GM12864 (cell line): ENCODE measurements at regions not wholly inside any gene's neighbourhood (a gene's known extent, or its start where the extent isn't known, plus 50 kb on each side); places are given as distances from the start of the nearest gene placed in this dataset.

ENCODE experiments used
- DNase-seq: peaks from one replicate; pipeline ENCODE4 v3.0.0-alpha.2; 2011; ENCODE audit warnings: low read depth
- H3K4me3 ChIP-seq: 2 replicates; pipeline ENCODE4 v1.5.1; 2011; ENCODE audit warnings: mild to moderate bottlenecking, low read depth, low read length, control low read depth
- TF ChIP-seq, protein P1 (sequence below): IDR thresholded peaks from 2 replicates; pipeline ENCODE4 v1.5.1; 2011; ENCODE audit warnings: low read depth, mild to moderate bottlenecking, moderate library complexity, low read length, control low read depth, inconsistent platforms; ENCODE audit errors: missing control alignments

DNA sequence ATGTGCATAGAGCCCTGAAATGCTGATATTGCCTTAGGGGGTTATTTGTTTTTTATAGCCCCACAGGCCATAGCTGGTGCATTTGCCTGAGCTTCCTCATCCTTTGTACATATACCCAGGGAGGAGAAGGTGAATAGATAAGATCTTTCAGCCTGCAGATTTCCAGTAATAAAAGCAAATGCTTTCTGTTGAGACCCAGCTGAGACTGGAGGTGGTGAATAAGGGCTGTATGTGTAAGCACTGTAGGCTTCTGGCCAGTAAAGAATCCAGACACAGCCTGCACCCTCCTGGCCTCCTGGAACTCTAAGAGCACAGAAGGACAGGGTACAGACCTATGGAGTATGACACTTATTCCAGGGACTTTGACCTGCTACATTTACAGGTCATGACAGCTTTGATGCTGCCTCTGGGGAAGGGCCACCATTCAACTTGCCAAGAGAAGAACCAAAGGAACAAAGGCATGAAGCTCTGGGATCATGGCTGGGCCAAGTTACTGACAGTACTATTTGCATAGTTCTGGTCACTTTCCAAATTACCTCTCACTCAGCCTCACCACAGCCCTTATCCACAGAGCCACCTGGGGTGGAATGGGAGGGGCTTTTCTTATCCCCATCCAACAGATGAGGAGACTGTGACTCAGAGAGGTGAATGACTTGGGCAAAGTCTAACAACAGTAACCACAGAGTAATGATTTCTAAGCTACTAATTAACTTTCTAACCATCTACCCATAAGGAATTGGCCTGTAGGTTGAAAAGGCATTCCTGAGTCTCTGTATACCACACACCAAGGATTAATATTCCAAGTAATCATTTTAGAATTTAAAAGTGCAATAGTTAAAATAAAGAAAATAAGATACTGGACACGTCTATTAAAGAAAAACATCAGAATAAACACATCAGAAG is 604.5 kb upstream of the KLF4 start:
- H3K4me3 ChIP-seq = no peak overlapping the region
- TF ChIP-seq, protein P1, sequence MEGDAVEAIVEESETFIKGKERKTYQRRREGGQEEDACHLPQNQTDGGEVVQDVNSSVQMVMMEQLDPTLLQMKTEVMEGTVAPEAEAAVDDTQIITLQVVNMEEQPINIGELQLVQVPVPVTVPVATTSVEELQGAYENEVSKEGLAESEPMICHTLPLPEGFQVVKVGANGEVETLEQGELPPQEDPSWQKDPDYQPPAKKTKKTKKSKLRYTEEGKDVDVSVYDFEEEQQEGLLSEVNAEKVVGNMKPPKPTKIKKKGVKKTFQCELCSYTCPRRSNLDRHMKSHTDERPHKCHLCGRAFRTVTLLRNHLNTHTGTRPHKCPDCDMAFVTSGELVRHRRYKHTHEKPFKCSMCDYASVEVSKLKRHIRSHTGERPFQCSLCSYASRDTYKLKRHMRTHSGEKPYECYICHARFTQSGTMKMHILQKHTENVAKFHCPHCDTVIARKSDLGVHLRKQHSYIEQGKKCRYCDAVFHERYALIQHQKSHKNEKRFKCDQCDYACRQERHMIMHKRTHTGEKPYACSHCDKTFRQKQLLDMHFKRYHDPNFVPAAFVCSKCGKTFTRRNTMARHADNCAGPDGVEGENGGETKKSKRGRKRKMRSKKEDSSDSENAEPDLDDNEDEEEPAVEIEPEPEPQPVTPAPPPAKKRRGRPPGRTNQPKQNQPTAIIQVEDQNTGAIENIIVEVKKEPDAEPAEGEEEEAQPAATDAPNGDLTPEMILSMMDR = no peak
- no peak for DNase-seq

DNA sequence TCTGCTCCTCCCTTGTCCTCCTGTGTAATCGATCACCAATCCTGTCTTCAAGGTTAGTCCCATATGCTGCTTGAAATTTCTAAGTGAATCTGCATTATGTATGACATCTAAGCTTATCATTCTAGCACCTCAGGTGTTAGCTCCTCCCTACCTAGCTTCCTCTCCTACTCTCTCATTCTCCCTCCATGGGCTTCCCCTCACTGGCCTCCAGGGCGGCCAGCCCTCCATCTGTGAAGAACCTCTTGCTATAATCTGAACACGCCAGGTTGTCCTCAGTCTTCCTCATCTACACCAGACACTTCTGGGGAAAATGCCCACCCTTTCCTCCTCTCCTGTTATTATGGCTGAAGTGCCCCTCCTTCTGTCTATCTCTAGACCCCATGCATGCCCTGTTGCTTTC is 599.3 kb upstream of the KLF4 start:
- DNase-seq = no peak
- TF ChIP-seq, protein P1 = no peak
- H3K4me3 ChIP-seq = no peak overlapping the region

DNA sequence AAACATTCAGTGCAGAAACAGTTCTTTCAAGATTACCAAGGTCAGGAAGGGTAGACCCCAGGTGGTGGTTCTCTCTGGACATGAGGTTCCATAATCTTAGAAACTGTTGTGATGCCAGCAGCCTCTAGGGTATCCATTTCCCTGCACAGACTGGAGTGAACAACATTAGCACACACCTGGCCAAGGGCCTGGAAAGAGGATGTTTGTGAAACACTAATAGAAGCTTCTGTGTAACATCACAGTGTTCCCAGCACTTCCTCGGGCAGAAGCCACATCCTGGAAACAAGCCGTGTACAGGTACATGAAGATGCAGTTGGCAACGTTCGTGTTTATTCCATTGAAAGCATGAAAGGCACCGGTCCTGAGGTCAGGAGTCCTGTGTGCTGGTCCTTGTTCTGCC is 598.2 kb upstream of the KLF4 start:
- TF ChIP-seq, protein P1 = no peak
- no peak overlapping the region for H3K4me3 ChIP-seq
- no peak for DNase-seq

DNA sequence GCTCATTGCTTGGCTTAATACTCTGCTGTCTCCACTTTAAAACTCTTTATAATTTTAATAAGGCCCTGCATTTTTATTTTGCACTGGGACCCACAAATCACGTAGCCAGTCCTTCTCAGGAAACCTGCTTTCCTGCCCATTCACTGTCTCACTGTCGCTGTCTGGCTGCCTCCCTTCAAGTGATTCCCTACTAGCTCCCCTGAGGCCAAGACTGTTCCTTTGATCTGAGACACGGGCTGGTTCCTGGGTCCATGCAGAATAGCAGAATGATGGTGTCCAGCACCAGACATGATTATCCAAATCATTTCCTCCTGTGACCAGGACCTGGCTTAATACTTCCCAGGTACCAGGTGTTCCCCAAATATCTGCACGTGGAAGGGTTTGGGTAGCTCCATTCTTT is 597.1 kb upstream of the KLF4 start:
- TF ChIP-seq, protein P1 = no peak
- DNase-seq = no peak
- H3K4me3 ChIP-seq = no peak overlapping the region

DNA sequence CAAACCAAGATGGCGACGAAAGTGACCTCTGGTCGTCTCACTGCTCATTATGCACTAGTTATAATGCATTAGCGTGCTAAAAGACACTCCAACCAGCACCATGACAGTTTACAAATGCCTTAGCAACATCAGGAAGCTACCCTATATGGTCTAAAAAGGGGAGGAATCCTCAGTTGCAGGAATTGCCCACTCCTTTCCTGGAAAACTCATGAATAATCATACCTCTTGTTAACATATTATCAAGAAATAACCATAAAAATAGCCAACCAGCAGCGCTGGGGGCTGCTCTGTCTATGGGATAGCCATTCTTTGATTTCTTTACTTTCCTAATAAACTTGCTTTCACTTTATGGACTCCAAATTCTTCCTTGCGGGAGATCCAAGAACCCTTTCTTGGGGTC is 595.7 kb upstream of the KLF4 start:
- no peak overlapping the region for H3K4me3 ChIP-seq
- TF ChIP-seq, protein P1 = no peak
- DNase-seq = no peak

DNA sequence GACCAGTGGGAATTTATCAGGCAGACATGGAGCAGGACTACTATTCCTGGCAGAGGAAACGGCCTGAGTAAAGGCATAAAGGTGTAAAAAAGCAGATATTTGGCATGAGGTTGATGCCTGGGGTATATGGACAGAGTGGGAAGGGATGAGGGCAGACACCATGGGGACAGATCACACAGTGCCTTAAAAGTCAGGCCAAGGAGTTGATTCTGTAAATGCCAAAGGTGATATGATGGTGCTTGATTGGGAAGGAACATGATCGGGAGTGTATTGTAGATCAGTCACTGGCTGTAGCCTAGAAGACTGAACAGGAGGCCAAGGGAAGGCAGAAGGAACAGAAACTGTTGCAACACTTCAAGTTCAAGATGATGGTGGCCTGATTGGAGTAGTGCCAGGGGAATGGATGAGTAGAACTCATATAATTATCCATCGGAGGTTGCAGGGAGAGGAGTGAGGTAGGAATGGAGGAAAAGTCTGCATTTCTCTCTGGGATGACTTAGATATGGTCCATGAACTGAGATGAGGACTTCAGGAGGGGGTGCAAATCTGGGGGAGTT is 594.3 kb upstream of the KLF4 start:
- no peak for DNase-seq

More for the DNA sequence above, 594.3 kb upstream of the KLF4 start:
- no peak overlapping the region for H3K4me3 ChIP-seq
- TF ChIP-seq, protein P1 = no peak
